ENCODE measurements at regions not wholly inside any gene's neighbourhood (a gene's known extent, or its start where the extent isn't known, plus 50 kb on each side); places are given as distances from the start of the nearest gene placed in this dataset.

DNA sequence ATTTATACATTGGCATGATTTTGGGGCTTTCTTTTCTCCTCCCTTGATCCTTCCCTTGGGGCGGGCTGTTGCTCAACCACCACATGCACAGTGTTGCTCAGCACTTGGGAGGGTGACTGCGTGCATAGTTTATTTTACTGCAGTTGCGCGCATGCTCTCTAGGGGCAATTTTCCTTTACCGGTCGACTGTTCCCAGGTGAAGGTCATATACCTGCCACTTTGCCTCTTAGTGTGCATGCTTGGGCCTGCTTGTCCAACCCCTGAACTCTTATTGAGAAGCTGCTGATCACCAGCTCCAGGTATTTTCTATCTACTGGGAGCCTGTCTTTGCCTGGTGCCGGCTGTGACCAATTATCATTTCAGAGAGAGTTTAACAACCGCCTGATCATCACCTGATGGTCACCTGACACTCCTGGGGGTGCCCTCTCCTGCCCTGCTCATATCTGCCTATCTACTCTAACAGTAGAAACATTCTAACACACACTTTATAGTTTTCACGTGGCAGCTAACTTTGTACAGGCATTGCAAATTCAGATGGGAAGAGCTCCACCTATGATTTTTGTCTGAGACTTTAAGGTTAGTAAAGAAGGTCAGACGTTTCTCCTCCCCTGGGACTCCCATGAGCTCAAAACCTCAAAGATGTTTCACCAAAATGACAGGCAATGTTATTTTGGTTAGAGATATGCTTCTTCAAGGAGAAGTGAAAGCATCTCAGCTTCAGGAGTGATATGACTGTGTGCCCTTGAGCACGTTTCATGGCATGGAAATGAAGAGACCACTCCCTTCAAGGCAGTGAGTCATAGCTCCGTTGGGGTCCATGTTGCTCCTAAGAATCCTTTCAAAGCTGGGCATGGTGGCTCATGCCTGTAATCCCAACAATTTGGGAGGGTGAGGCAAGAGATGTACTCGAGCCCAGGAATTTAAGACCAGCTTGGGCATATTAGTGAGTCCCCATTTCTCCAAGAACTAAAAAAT is 227.5 kb upstream of the MYLIP start (continued):
- TF ChIP-seq, protein P1, sequence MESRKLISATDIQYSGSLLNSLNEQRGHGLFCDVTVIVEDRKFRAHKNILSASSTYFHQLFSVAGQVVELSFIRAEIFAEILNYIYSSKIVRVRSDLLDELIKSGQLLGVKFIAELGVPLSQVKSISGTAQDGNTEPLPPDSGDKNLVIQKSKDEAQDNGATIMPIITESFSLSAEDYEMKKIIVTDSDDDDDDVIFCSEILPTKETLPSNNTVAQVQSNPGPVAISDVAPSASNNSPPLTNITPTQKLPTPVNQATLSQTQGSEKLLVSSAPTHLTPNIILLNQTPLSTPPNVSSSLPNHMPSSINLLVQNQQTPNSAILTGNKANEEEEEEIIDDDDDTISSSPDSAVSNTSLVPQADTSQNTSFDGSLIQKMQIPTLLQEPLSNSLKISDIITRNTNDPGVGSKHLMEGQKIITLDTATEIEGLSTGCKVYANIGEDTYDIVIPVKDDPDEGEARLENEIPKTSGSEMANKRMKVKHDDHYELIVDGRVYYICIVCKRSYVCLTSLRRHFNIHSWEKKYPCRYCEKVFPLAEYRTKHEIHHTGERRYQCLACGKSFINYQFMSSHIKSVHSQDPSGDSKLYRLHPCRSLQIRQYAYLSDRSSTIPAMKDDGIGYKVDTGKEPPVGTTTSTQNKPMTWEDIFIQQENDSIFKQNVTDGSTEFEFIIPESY (IDR thresholded peaks at IDR 0.05) = no peak; the same call in 1 of the 2 replicates
- TF ChIP-seq, protein P2, sequence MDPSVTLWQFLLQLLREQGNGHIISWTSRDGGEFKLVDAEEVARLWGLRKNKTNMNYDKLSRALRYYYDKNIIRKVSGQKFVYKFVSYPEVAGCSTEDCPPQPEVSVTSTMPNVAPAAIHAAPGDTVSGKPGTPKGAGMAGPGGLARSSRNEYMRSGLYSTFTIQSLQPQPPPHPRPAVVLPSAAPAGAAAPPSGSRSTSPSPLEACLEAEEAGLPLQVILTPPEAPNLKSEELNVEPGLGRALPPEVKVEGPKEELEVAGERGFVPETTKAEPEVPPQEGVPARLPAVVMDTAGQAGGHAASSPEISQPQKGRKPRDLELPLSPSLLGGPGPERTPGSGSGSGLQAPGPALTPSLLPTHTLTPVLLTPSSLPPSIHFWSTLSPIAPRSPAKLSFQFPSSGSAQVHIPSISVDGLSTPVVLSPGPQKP (IDR thresholded peaks at IDR 0.05; ENCODE audit: low read depth, low read length) = no peak
- TF ChIP-seq SMAD5 (IDR thresholded peaks at IDR 0.05; ENCODE audit: low read depth) (0 out of 2 replicates have a peak, but pooled peaks have one; percentile 8), MYB (IDR thresholded peaks at IDR 0.05; ENCODE audit: borderline replicate concordance, low read depth, low read length) (peak; percentile 76), RAD21 (IDR thresholded peaks at IDR 0.05; ENCODE audit: insufficient read depth, low read depth, low read length) (peak; percentile 35; the same call in 1 of the 2 replicates), KAT2A (conservative IDR thresholded peaks at IDR 0.05; ENCODE audit: control insufficient read depth, low read depth, low read length) (no peak), RFX5 (IDR thresholded peaks at IDR 0.05; ENCODE audit: low read depth, low read length) (no peak), TARDBP (IDR thresholded peaks at IDR 0.05; ENCODE audit: borderline replicate concordance) (0 out of 2 replicates have a peak, but pooled peaks have one; percentile 12), WRNIP1 (IDR thresholded peaks at IDR 0.05; ENCODE audit: borderline replicate concordance, low read depth, low read length) (no peak), IKZF2 (IDR thresholded peaks at IDR 0.05) (peak; percentile 98), TBL1XR1 (IDR thresholded peaks at IDR 0.05; ENCODE audit: low read depth, low read length) (peak; percentile 99), BRCA1 (IDR thresholded peaks at IDR 0.05; ENCODE audit: low read depth, low read length) (no peak), ASH2L (IDR thresholded peaks at IDR 0.05; ENCODE audit: borderline replicate concordance, low read depth) (peak; percentile 89; the same call in 1 of the 2 replicates), HDGF (IDR thresholded peaks at IDR 0.05) (peak; percentile 13; the same call in 1 of the 2 replicates), MTA2 (IDR thresholded peaks at IDR 0.05; ENCODE audit: low read depth) (peak; percentile 95), POU2F2 (IDR thresholded peaks at IDR 0.05; ENCODE audit: borderline replicate concordance, low read depth, low read length) (peak; percentile 77), KDM1A (IDR thresholded peaks at IDR 0.05; ENCODE audit: borderline replicate concordance) (no peak), SMARCA5 (IDR thresholded peaks at IDR 0.05) (peak; percentile 31; the same call in 1 of the 2 replicates), MEF2A (IDR thresholded peaks at IDR 0.05; ENCODE audit: insufficient read depth, low read depth, low read length) (peak; percentile 96), HDAC6 (IDR thresholded peaks at IDR 0.05; ENCODE audit: unreplicated experiment) (no peak)
- TF ChIP-seq, protein P3, sequence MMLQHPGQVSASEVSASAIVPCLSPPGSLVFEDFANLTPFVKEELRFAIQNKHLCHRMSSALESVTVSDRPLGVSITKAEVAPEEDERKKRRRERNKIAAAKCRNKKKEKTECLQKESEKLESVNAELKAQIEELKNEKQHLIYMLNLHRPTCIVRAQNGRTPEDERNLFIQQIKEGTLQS (IDR thresholded peaks at IDR 0.05; ENCODE audit: borderline replicate concordance, extremely low read depth, low read depth, low read length) = no peak
- TF ChIP-seq, protein P4, sequence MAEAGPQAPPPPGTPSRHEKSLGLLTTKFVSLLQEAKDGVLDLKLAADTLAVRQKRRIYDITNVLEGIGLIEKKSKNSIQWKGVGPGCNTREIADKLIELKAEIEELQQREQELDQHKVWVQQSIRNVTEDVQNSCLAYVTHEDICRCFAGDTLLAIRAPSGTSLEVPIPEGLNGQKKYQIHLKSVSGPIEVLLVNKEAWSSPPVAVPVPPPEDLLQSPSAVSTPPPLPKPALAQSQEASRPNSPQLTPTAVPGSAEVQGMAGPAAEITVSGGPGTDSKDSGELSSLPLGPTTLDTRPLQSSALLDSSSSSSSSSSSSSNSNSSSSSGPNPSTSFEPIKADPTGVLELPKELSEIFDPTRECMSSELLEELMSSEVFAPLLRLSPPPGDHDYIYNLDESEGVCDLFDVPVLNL (IDR thresholded peaks at IDR 0.05; ENCODE audit: low read depth, low read length) = no peak
- TF ChIP-seq, protein P5, sequence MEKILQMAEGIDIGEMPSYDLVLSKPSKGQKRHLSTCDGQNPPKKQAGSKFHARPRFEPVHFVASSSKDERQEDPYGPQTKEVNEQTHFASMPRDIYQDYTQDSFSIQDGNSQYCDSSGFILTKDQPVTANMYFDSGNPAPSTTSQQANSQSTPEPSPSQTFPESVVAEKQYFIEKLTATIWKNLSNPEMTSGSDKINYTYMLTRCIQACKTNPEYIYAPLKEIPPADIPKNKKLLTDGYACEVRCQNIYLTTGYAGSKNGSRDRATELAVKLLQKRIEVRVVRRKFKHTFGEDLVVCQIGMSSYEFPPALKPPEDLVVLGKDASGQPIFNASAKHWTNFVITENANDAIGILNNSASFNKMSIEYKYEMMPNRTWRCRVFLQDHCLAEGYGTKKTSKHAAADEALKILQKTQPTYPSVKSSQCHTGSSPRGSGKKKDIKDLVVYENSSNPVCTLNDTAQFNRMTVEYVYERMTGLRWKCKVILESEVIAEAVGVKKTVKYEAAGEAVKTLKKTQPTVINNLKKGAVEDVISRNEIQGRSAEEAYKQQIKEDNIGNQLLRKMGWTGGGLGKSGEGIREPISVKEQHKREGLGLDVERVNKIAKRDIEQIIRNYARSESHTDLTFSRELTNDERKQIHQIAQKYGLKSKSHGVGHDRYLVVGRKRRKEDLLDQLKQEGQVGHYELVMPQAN (conservative IDR thresholded peaks at IDR 0.05) = peak; percentile 8; the same call in 1 of the 2 replicates

Data from GM12878 (cell line).